Hematopoietic multipotent progenitor cell (in vitro differentiated cells): ENCODE measurements at regions not wholly inside any gene's neighbourhood (a gene's known extent, or its start where the extent isn't known, plus 50 kb on each side); places are given as distances from the start of the nearest gene placed in this dataset. TPM values are rescaled to one million over a fixed set of nuclear protein-coding genes. Genes with fewer than 3 reads are reported as not detected.
"Not testable (repeated sequence)": the region's sequence is repeated elsewhere in the genome, so short reads cannot be mapped to it uniquely, and the experiment has no call there.

Experiments used
- DNase-seq, 3 donors: peaks; one replicate each; pipeline ENCODE4 v3.0.0-alpha.2; 2011 to 2015; ENCODE audit warnings: low read depth in 2 of 3, low spot score in 2 of 3
- small RNA-seq: library from RNA; depleted of rRNA; stranded (forward); fragments of <200 nt; gene quantifications from one replicate; pipeline ENCODE3, GENCODE V24; 2012

DNA sequence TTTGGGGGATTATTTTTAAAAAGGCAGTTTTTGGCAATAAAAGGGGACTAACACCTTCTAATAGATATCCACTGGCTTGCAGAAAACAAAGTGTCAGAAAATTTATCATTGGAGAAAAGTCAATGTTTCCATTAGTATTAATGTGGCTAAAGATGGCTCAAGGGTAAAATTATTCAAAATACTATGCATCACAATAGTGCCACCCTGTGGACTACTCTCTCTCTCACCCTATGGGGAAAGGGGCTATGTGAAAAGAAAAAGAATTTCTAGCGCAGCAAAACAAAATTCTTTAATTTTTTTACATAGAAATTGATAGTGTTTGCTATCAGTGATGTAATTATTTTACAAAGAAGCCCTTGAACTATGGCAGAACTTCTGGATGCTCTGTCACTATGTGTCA lies 856.5 kb downstream of the KCNJ18 start:
- not testable (repeated sequence) for DNase-seq

DNA sequence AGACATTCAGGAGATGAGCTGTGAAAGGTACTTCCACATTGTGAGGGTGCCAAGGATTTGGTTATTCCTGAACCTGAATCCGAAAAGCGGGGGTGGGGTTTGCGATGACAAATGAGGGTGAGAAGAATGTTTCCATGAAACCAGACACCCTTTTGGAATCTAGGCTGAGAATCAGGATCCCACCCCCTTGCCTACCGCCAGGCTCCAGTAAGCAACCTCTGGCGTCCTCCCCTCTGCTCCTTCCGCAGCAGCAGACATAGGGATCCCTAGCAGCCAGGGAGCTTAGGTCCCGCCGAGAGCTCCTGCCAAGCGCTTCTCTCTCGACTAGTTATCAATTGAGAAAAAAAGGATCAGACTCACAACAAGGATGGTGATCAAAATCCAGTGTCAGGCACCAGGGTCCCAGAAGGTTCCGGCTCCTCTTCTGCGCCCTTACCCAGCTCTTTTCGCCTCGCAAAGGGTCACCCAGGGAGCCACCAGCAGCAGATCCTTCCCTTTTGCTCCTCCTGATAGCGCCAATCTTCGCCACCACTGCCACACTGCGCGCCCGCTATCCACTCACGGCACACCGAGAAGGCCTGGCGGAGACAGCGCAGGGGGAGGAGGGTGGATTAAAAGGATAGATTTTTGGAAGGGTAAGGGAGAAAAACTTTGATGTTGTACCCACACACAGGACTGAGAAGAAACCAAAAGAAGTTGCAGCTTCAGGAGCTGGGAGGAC lies 859.5 kb downstream of the KCNJ18 start:
- DNase-seq: not testable (repeated sequence)

DNA sequence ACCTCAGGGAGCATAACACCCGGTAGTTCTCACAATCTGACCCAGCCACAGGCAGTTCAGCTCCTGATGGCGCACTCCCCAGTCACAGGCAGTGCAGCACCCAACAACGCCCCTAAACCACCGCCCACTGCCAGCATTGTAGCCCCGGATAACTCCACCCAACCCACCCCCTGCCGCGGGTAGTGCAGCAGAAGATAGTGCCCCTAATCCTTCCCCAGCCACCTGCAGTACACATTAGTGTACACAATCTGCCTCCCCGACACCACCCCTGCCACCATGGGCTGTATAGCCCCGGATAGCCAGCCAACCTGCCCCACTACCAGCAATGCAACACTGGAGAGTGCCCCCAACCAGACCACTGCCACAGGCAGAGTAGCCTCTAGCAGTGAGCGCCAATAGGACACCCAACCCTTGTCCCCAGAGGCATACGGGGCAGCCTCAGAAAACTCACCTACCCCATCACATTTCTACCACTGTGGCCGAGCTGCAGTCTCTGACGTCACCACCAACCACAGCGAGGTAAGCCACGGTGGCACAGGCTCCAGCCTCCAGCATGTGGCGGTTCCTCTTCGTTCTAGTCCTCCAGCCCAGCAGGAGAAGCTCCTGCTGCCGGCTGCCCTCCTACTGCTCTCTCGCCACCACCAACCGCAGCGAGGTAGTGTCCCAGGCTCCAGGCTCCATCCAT lies 877.3 kb downstream of the KCNJ18 start:
- DNase-seq: no peak

DNA sequence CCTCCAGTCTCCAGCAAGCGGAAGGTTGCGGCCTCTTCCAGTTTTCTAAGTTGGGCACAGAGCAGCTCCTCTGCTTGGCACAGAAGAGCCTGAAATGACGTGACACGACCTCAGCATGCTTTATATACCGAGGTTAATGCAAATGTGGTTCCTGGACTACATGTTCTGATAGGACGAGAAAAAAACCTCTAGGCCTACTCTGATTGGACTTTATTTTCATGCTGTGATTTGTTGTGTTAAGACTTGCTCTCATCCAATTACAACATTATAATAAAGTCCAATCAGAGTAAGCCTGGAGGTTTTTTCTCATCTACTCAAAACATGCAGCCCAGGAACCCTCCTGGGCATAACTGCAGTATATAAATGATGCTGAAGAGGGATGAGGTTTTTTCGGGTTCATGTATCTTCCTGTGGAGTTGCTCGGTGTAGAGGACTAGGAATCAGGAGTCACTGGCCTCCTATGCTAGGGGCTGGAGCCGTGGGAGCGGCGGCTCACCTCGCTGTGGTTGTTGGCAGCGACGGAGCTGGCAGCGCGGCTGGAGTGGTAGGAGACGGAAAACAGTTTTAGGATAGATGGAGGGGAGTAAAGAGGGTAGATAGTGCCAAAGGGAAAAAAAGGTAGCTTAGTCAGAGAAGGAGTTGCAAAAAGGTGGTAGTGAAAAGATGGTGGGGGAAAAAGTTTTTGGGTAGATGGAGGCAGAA lies 878.0 kb downstream of the KCNJ18 start:
- DNase-seq: no peak

DNA sequence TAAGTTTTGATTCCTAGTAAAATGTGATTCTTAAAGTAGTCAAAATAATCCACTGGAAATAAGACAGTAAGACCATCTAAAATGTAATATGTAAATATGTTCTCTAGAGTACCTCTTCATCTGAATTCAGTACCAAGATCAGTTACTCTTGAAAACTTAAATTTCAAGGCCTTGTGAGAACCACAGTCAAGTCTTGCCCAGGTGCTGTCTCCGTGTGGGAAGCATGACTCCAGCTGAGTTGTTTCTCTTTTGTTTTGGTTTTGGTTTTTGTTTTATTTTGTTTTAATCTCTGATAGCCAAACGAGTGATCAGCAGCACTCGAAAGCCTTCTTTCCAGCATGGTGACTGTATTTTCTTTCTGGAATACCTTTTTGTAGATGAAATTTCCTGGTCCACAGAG lies 907.0 kb downstream of the KCNJ18 start:
- DNase-seq: no peak

DNA sequence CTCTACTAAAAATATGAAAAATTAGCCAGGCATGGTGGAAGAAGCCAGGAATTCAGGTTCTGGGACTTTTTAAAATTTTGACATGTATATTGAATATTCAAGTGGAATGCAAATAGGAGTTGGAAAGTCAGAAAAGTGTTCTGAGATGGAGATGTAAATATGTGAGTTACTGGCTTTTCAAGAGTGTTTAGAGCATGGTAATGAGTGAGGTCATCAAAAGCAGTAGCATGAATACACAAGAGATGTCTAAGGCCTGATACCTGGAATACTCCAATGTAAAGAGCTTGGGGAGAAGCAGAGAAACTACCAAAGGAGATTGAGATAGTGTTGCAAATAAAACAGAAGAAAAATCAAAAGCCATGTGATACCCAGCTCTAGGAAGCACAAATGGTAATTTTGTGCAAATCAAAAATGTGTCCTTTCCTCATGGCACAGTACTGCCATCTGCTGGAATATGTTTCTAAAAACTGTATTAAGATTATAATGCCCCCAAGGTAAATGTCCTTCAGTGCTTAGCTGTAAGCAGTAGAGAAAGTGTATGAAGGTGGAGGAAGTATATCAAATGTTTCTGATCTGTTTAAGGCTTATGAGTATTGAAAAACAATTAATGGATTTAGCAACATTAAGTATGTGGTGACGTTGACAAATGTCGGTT lies 908.4 kb downstream of the KCNJ18 start:
- DNase-seq: peak in 2 of 3 donors; percentile 1 to 6

Small RNA genes in the stretch of these regions (small RNA-seq; reads per million reads assigned to genes)
- not detected for gene ABBA01006766.1
- not detected for gene NMTRS-TGA3-1
